ENCODE measurements at regions not wholly inside any gene's neighbourhood (a gene's known extent, or its start where the extent isn't known, plus 50 kb on each side); places are given as distances from the start of the nearest gene placed in this dataset.

- peaks cover 0 to 10% (median 7%) of the 10 kb centered on the region in 4 donors for H3K4me1 ChIP-seq
- DNase-seq = no peak
- TF ChIP-seq POLR2AphosphoS5 (IDR thresholded peaks at IDR 0.05) (no peak), CTCF (IDR thresholded peaks at IDR 0.05) (no peak), POLR2A (IDR thresholded peaks at IDR 0.05) (no peak), EP300 (IDR thresholded peaks at IDR 0.05) (no peak)
These were observed 233.4 kb downstream of the NFATC2 start for GRCh38 chr20:51309128-51309527.

GRCh38 chr20:51306521-51307358 is 235.8 kb downstream of the NFATC2 start:
- peaks cover 0 to 7% (median 7%) of the 10 kb centered on the region in 4 donors for H3K4me1 ChIP-seq
- intact Hi-C loops (cut with DNase I; ENCODE audit: low total_unique reads) = loop anchor here (5.0 kb wide), 1 partner anchor 319 kb away; no protein-coding TSS in a partner anchor
- H3K27ac ChIP-seq = no peak overlapping the region
- DNase-seq = peak; percentile 80 to 91
- H3K4me3 ChIP-seq = no peak overlapping the region
- no peaks in the 10 kb centered on the region for H3K36me3 ChIP-seq
- H3K9me3 ChIP-seq = peaks cover 0 to 9% (median 0%) of the 10 kb centered on the region in 4 donors
- H3K27me3 ChIP-seq = peaks cover 0 to 16% (median 0%) of the 10 kb centered on the region in 3 donors
- WGBS, 5 donors = 13 to 32% (median 31%) methylated on average over 19 to 29 of the region's 29 CpGs
- TF ChIP-seq CTCF (IDR thresholded peaks at IDR 0.05) = peak in 5 of 7 experiments; percentile 75 to 92 (median 86)
- TF ChIP-seq POLR2A (IDR thresholded peaks at IDR 0.05) = no peak
- TF ChIP-seq POLR2AphosphoS5 (IDR thresholded peaks at IDR 0.05) = peak in 1 of 3 donors; percentile 20
- TF ChIP-seq EP300 (IDR thresholded peaks at IDR 0.05) = no peak

More at GRCh38 chr20:51309128-51309527, 233.4 kb downstream of the NFATC2 start:
- no peak overlapping the region for H3K4me3 ChIP-seq
- peaks cover 0 to 25% (median 0%) of the 10 kb centered on the region in 3 donors for H3K27me3 ChIP-seq
- H3K9me3 ChIP-seq = peaks cover 0 to 2% (median 0%) of the 10 kb centered on the region in 4 donors
- no peaks in the 10 kb centered on the region for H3K36me3 ChIP-seq
- 74 to 81% (median 78%) methylated on average over 2 of the region's 2 CpGs for WGBS, 5 donors
- H3K27ac ChIP-seq = no peak overlapping the region
- intact Hi-C loops (cut with DNase I; ENCODE audit: low total_unique reads) = loop anchor here (5.0 kb wide), 1 partner anchor 322 kb away; no protein-coding TSS in a partner anchor

DNA sequence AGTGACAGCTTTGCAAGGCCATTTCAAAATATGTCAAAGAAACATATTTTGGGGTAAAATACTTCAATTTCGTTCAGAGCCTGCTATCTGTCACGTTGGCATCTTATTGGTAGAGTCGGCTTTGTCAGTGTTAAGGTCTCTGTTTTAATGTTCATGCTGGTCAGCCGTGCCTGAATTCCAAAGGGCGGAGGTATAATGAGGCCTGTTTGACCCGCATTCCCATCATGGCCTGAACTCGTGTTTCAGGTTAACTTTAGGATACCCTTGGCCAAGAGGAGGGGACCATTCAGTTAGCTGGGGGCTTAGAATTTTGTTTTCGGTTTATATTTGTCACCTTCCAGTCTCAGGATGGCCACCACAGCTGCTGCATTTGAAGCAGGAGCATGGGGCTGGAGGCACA is 236.4 kb downstream of the NFATC2 start:
- WGBS, 5 donors = 71 to 81% (median 79%) methylated on average over 8 of the region's 8 CpGs
- H3K36me3 ChIP-seq = no peaks in the 10 kb centered on the region
- DNase-seq = no peak
- intact Hi-C loops (cut with DNase I; ENCODE audit: low total_unique reads) = loop anchor here (5.0 kb wide), 1 partner anchor 319 kb away; no protein-coding TSS in a partner anchor
- no peak overlapping the region for H3K4me3 ChIP-seq
- H3K27me3 ChIP-seq = peaks cover 0 to 16% (median 0%) of the 10 kb centered on the region in 3 donors
- no peak for TF ChIP-seq POLR2AphosphoS5 (IDR thresholded peaks at IDR 0.05)
- no peak for TF ChIP-seq POLR2A (IDR thresholded peaks at IDR 0.05)
- no peak for TF ChIP-seq CTCF (IDR thresholded peaks at IDR 0.05)
- TF ChIP-seq EP300 (IDR thresholded peaks at IDR 0.05) = no peak
- peaks cover 0 to 9% (median 0%) of the 10 kb centered on the region in 4 donors for H3K9me3 ChIP-seq
- no peak overlapping the region for H3K27ac ChIP-seq
- peaks cover 0 to 7% (median 7%) of the 10 kb centered on the region in 4 donors for H3K4me1 ChIP-seq

DNA sequence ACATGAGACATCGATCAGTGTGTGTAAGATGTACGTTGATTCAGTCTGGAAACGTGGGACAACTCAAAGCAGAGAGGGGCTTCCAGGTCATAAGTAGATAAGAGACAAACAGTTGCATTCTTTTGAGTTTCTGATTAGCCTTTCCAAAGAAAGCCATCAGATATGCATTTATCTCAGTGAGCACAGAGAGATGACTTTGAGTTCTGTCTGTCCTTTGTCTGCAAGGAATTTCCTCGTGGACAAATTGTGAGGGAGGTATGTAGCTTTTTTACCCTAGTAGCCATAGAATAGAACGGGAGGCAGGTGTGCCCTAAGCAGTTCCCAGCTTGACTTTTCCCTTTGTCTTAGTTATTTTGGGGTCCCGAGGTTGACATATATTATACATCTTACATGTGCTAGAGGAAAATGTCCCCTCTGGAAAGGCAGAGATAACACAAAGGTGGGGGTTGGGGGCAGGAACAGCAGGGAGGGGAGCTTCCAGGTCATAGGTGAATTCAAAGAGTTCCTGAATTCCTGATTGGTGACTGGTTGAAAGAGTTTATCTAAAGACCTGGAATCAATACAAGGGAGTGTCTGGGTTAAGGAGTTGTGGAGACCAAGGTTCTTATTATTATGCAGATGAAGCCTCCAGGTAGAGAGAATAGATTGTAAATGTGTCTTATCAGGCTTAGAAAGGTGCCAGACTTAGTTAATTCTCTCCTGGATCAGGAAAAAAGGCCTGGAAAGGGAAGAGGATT is 237.0 kb downstream of the NFATC2 start:
- intact Hi-C loops (cut with DNase I; ENCODE audit: low total_unique reads) = loop anchor here (5.0 kb wide), 1 partner anchor 318 kb away; no protein-coding TSS in a partner anchor

More for the DNA sequence above, 237.0 kb downstream of the NFATC2 start:
- Histone ChIP-seq H3K4me3 (no peak overlapping the region), H3K27me3 (peaks cover 0 to 16% (median 0%) of the 10 kb centered on the region in 3 donors), H3K27ac (no peak overlapping the region), H3K36me3 (no peaks in the 10 kb centered on the region), H3K9me3 (peaks cover 0 to 9% (median under 1%) of the 10 kb centered on the region in 4 donors), H3K4me1 (peaks cover 0 to 7% (median 7%) of the 10 kb centered on the region in 4 donors)
- peak in 1 of 2 donors; percentile 17 for DNase-seq
- WGBS, 5 donors = 37 to 52% (median 44%) methylated on average over 6 of the region's 6 CpGs
- TF ChIP-seq POLR2A (IDR thresholded peaks at IDR 0.05) (no peak), POLR2AphosphoS5 (IDR thresholded peaks at IDR 0.05) (no peak), CTCF (IDR thresholded peaks at IDR 0.05) (no peak), EP300 (IDR thresholded peaks at IDR 0.05) (no peak)

Measured in stomach (tissue), 8 donors.